ENCODE measurements at regions not wholly inside any gene's neighbourhood (a gene's known extent, or its start where the extent isn't known, plus 50 kb on each side); places are given as distances from the start of the nearest gene placed in this dataset.
"Not testable (repeated sequence)": the region's sequence is repeated elsewhere in the genome, so short reads cannot be mapped to it uniquely, and the experiment has no call there.

DNA sequence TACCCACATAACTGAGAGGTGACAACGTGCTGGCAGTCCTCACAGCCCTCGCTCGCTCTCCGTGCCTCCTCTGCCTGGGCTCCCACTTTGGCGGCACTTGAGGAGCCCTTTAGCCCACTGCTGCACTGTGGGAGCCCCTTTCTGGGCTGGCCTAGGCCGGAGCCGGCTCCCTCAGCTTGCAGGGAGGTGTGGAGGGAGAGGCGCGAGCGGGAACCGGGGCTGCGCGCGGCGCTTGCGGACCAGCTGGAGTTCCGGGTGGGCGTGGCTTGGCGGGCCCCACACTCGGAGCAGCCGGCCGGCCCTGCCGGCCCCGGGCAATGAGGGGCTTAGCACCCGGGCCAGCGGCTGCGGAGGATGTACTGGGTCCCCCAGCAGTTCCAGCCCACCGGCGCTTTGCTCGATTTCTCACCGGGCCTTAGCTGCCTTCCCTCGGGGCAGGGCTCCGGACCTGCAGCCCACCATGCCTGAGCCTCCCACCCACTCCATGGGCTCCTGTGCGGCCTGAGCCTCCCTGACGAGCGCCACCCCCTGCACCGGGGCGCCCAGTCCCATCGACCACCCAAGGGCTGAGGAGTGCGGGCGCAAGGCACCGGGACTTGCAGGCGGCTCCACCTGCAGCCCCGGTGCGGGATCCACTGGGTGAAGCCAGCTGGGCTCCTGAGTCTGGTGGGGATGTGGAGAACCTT lies 630.1 kb upstream of the NXPH2 start:
- TF ChIP-seq, protein P1, sequence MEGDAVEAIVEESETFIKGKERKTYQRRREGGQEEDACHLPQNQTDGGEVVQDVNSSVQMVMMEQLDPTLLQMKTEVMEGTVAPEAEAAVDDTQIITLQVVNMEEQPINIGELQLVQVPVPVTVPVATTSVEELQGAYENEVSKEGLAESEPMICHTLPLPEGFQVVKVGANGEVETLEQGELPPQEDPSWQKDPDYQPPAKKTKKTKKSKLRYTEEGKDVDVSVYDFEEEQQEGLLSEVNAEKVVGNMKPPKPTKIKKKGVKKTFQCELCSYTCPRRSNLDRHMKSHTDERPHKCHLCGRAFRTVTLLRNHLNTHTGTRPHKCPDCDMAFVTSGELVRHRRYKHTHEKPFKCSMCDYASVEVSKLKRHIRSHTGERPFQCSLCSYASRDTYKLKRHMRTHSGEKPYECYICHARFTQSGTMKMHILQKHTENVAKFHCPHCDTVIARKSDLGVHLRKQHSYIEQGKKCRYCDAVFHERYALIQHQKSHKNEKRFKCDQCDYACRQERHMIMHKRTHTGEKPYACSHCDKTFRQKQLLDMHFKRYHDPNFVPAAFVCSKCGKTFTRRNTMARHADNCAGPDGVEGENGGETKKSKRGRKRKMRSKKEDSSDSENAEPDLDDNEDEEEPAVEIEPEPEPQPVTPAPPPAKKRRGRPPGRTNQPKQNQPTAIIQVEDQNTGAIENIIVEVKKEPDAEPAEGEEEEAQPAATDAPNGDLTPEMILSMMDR (IDR thresholded peaks at IDR 0.05; ENCODE audit: borderline replicate concordance, extremely low read depth, low read length, poor library complexity, severe bottlenecking), result not testable (repeated sequence)
- TF ChIP-seq EZH2 (IDR thresholded peaks at IDR 0.05; ENCODE audit: borderline replicate concordance, low read depth, low read length, severe bottlenecking), result not testable (repeated sequence)

Measured in DND-41 (cell line).